CD4-positive, CD25-positive, alpha-beta regulatory T cell (primary cell): ENCODE measurements at regions not wholly inside any gene's neighbourhood (a gene's known extent, or its start where the extent isn't known, plus 50 kb on each side); places are given as distances from the start of the nearest gene placed in this dataset.
A peak's percentile ranks its signal among the peaks of the same experiment; 100 is the strongest.
"Not testable (repeated sequence)": the region's sequence is repeated elsewhere in the genome, so short reads cannot be mapped to it uniquely, and the experiment has no call there.

Experiments
- ATAC-seq, 2 donors: fragments of 150-1000 bp; cut with Tn5 transposase; one replicate each; pipeline ENCODE4 v1.10.0; 2021; ENCODE audit warnings: low read depth in 2 of 2, moderate number of reproducible peaks in 2 of 2, moderate library complexity in 1 of 2
- DNase-seq, 3 donors: peaks; one replicate each; pipeline versions ENCODE4 v3.0.0 to v3.0.0-alpha.2; 2012 to 2022; ENCODE audit warnings: mixed read lengths in 1 of 3
- H3K27ac ChIP-seq: one replicate; pipeline ENCODE4 v1.7.0; 2013; ENCODE audit warnings: mild to moderate bottlenecking, low read length; ENCODE audit not compliant: insufficient read depth, poor library complexity, severe bottlenecking
- H3K27me3 ChIP-seq: one replicate; pipeline ENCODE4 v1.7.0; 2013; ENCODE audit warnings: low read length; ENCODE audit not compliant: control insufficient read depth, insufficient read depth
- H3K36me3 ChIP-seq: one replicate; pipeline ENCODE4 v1.7.0; 2013; ENCODE audit warnings: mild to moderate bottlenecking, low read length, moderate library complexity; ENCODE audit not compliant: control insufficient read depth, insufficient read depth
- H3K4me1 ChIP-seq: 2 replicates; pipeline ENCODE4 v1.7.0; 2013; ENCODE audit warnings: mild to moderate bottlenecking, low read length; ENCODE audit not compliant: insufficient read depth, control insufficient read depth, poor library complexity, severe bottlenecking
- H3K4me3 ChIP-seq: one replicate; pipeline ENCODE4 v1.7.0; 2013; ENCODE audit warnings: low read depth, mild to moderate bottlenecking, low read length, moderate library complexity
- H3K9me3 ChIP-seq, 2 experiments: 1 replicate in 1 of 2; 2 replicates in 1 of 2; pipeline ENCODE4 v1.7.0; 2013; ENCODE audit warnings: low read length in 2 of 2, mild to moderate bottlenecking in 1 of 2, moderate library complexity in 1 of 2; ENCODE audit not compliant: control insufficient read depth in 2 of 2
- H3K27ac Mint-ChIP-seq, 3 donors: one replicate each; pipeline ENCODE4 v1.8.0; 2020 to 2022; ENCODE audit warnings: mild to moderate bottlenecking in 3 of 3, mixed read lengths in 3 of 3, moderate library complexity in 2 of 3
- H3K27me3 Mint-ChIP-seq: one replicate; pipeline ENCODE4 v1.8.0; 2022; ENCODE audit warnings: mild to moderate bottlenecking, mixed read lengths
- H3K36me3 Mint-ChIP-seq: one replicate; pipeline ENCODE4 v1.8.0; 2020; ENCODE audit warnings: mixed read lengths
- H3K4me1 Mint-ChIP-seq, 4 donors: one replicate each; pipeline ENCODE4 v1.8.0; 2020 to 2022; ENCODE audit warnings: mixed read lengths in 4 of 4, mild to moderate bottlenecking in 1 of 4
- H3K4me3 Mint-ChIP-seq, 4 donors: one replicate each; pipeline ENCODE4 v1.8.0; 2020 to 2022; ENCODE audit warnings: mild to moderate bottlenecking in 4 of 4, mixed read lengths in 4 of 4, moderate library complexity in 3 of 4
- H3K9me3 Mint-ChIP-seq, 7 donors: one replicate each; pipeline ENCODE4 v1.8.0; 2020 to 2022; ENCODE audit warnings: mixed read lengths in 7 of 7, mild to moderate bottlenecking in 3 of 7, moderate library complexity in 2 of 7

- not testable (repeated sequence) for H3K27me3 ChIP-seq, H3K4me1 ChIP-seq, DNase-seq, H3K36me3 Mint-ChIP-seq, ATAC-seq, H3K4me3 ChIP-seq, H3K36me3 ChIP-seq, H3K27me3 Mint-ChIP-seq, H3K27ac Mint-ChIP-seq, H3K9me3 ChIP-seq, H3K9me3 Mint-ChIP-seq, H3K27ac ChIP-seq, H3K4me3 Mint-ChIP-seq, H3K4me1 Mint-ChIP-seq
These were observed 647.0 kb downstream of the CDY1 start for GRCh38 chrY:26268934-26269333.

DNA sequence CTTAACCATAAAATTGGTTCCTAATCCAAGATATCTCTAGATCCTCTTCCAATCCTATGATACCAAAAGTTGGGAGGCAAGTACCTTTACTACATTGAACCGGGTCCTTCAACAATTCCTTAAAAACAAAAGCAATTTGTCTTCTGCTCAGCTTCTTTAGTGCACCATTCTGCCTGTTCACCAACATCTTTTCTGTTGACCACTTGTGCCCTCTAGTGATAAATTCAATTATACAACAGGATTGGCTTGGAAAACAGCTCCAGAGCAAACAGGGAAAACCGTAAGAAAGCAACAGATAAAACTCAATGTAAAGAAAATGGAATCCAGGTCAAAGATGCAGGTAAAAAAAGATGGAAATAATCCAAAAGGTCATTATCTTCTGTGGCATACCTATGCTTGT, 651.2 kb downstream of the CDY1 start:
- H3K9me3 Mint-ChIP-seq, H3K27me3 ChIP-seq, H3K4me3 Mint-ChIP-seq, H3K27me3 Mint-ChIP-seq, H3K27ac Mint-ChIP-seq, H3K4me1 Mint-ChIP-seq, ATAC-seq, H3K4me3 ChIP-seq, H3K36me3 Mint-ChIP-seq, H3K4me1 ChIP-seq, H3K36me3 ChIP-seq, DNase-seq, H3K27ac ChIP-seq, H3K9me3 ChIP-seq: not testable (repeated sequence)

DNA sequence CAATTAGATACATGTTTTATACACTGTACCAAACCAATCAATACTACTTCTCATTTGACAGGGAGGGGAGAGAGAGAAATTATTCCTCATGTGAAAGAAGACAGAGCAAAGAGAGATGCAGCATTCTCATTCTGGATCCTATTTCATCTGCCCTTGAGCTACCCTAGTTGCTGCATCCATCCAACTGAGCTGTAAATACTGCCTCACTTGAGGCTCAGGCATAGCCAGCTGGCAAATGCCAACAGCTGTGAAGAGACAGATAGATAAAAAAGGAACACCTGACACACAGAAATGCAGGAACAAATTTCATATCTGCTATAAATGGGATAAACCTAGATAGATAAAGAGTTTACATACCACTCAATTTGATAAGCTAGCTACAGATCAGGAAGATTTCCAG, 684.1 kb downstream of the CDY1 start:
- ATAC-seq, H3K4me3 ChIP-seq, H3K4me3 Mint-ChIP-seq, DNase-seq, H3K4me1 ChIP-seq, H3K36me3 ChIP-seq, H3K27ac Mint-ChIP-seq, H3K27ac ChIP-seq, H3K4me1 Mint-ChIP-seq, H3K9me3 ChIP-seq, H3K36me3 Mint-ChIP-seq, H3K27me3 ChIP-seq, H3K9me3 Mint-ChIP-seq, H3K27me3 Mint-ChIP-seq: not testable (repeated sequence)

DNA sequence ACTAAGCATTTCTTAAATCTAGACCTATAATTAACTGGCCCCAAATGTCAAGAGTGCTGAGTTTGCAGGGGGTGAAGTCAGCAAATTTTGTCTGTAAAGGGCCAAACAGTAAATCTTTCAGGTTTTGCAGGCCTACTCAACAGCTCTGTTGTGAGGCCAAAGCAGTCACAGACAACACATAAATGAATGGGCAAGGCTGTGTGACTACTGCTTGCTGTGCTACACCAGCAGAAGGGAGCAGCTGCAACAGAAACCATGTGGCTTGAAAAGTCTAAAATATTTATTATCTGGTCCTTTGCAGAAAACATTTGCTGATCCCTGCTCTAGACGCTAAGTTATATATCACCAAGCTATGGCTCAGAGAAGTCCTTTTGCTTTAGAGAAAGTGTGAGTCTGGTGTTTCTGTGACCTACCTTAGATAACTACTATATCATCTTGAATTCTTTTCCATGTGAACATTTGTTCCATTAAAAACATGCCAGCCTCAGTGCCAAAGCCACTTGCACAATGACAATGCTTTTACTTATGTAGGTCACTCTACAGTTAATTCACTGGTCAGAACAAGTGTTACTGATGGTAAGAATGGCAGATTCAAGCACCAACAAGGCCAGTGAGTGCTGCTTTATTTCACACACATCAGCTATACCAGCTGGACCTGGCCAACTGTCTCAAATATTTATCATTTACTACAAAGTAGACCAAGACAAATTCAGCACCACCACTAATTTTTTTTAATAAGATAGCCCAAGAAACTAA, 684.9 kb downstream of the CDY1 start:
- H3K9me3 Mint-ChIP-seq, ATAC-seq, H3K27me3 Mint-ChIP-seq, H3K4me1 Mint-ChIP-seq, H3K36me3 Mint-ChIP-seq, H3K27me3 ChIP-seq, H3K4me1 ChIP-seq, H3K27ac Mint-ChIP-seq, H3K4me3 ChIP-seq, DNase-seq, H3K9me3 ChIP-seq, H3K27ac ChIP-seq, H3K4me3 Mint-ChIP-seq, H3K36me3 ChIP-seq: not testable (repeated sequence)

- H3K4me3 ChIP-seq, H3K9me3 Mint-ChIP-seq, H3K27ac Mint-ChIP-seq, H3K27me3 ChIP-seq, H3K27me3 Mint-ChIP-seq, ATAC-seq, H3K36me3 Mint-ChIP-seq, H3K36me3 ChIP-seq, H3K4me3 Mint-ChIP-seq, DNase-seq, H3K4me1 Mint-ChIP-seq, H3K9me3 ChIP-seq, H3K4me1 ChIP-seq, H3K27ac ChIP-seq: not testable (repeated sequence)
These were observed 686.4 kb downstream of the CDY1 start for GRCh38 chrY:26308308-26308707.

DNA sequence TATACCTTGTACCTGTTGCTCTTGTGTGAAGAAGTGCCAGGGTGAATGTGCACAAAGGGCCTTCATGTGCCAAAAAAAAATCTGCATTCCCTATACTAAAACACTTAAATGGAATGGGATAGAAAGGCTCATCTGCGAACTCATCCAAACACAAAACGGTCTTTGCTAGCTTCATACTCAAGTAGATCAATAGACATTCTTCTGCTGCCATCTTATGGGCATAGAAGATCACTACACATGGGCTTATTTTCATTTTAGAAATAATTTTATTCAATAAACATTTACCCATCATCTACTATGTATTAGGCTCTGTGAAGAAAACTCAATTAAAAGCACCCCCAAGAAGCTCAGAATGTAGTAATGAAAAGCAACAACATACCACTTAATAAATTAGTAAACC, 693.1 kb downstream of the CDY1 start:
- H3K9me3 Mint-ChIP-seq, ATAC-seq: not testable (repeated sequence)
- peak in 1 of 3 donors; percentile 43 for DNase-seq

DNA sequence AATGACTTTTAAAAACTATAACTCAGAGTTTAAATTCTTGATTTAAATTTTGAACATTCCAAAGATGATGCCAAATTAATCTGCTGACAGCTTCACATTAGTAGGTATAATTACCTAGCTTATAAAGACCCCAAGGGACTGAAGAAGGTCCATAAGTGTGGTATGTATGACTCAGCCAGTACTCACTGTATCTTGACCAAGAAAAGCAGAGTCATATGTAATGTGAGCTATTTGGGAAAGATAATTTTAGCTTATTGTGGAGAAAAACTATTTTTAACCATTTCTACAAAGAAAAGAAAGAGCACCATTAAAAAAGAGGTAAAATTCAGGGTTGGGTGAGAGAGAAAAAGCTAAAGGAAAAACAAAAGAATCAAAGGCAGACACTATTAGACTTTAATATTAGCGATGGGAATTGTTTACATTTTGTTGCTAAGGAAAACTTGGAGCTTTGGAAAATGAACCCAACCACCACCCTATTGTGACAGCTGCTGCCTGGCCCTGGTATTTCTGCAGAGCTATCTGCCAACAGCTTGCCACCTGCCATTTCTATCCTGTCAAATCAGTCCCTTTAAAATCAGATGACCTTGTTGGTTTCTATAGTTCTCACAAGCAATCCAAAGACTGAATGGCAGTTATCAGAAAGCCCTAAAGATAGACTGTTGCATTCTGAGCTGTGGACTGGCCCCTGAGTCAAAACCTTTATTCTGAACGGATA, 697.7 kb downstream of the CDY1 start:
- not testable (repeated sequence) for H3K4me3 ChIP-seq, H3K9me3 Mint-ChIP-seq, H3K4me3 Mint-ChIP-seq, H3K27ac ChIP-seq, H3K4me1 Mint-ChIP-seq, ATAC-seq, DNase-seq, H3K27me3 ChIP-seq, H3K4me1 ChIP-seq, H3K27me3 Mint-ChIP-seq, H3K27ac Mint-ChIP-seq, H3K36me3 Mint-ChIP-seq, H3K36me3 ChIP-seq, H3K9me3 ChIP-seq

More for the DNA sequence above, 693.1 kb downstream of the CDY1 start:
- H3K9me3 ChIP-seq, H3K27me3 ChIP-seq, H3K27ac ChIP-seq, H3K27ac Mint-ChIP-seq, H3K36me3 ChIP-seq, H3K4me3 Mint-ChIP-seq, H3K4me1 Mint-ChIP-seq, H3K4me1 ChIP-seq, H3K27me3 Mint-ChIP-seq, H3K36me3 Mint-ChIP-seq, H3K4me3 ChIP-seq: not testable (repeated sequence)

DNA sequence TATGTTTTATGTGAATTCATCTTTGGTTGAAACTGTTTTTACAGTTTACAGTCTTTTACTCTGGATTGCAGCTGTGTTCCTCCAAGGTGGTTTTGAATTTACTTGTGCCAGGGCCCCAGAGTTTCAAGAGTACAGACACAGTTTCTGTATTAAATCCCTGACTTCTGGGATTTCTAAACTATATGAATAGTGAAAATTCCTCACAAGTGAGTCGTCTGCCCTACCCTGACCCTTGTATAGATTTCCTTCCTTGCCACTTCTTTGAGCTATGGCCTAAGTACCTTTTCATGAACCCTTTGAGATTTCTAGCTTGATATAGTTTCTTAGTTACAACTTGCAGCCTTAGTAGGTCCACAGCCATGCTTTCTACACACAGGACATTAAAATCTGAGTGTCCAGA, 700.8 kb downstream of the CDY1 start:
- not testable (repeated sequence) for H3K4me3 ChIP-seq, H3K36me3 Mint-ChIP-seq, H3K27me3 ChIP-seq, H3K36me3 ChIP-seq, H3K27me3 Mint-ChIP-seq, H3K9me3 ChIP-seq, H3K9me3 Mint-ChIP-seq, ATAC-seq, H3K4me3 Mint-ChIP-seq, DNase-seq, H3K27ac Mint-ChIP-seq, H3K27ac ChIP-seq, H3K4me1 ChIP-seq, H3K4me1 Mint-ChIP-seq
